K562 (cell line): ENCODE measurements at regions not wholly inside any gene's neighbourhood (a gene's known extent, or its start where the extent isn't known, plus 50 kb on each side); places are given as distances from the start of the nearest gene placed in this dataset.

Experiments used
- CC2D1A ChIP-seq: fragments of 450-650 bp; IDR thresholded peaks from 2 replicates; pipeline ENCODE4 v1.6.1; 2017; ENCODE audit warnings: mild to moderate bottlenecking
- KDM5B ChIP-seq: fragments of 200-600 bp; sonication (generic); IDR thresholded peaks from 2 replicates; pipeline ENCODE4 v1.6.1; 2012; ENCODE audit warnings: low read depth, mild to moderate bottlenecking, moderate library complexity, low read length, control low read depth, inconsistent platforms; ENCODE audit not compliant: insufficient replicate concordance
- POLR2B ChIP-seq: fragments of 450-650 bp; IDR thresholded peaks from 2 replicates; pipeline ENCODE4 v1.6.1; 2018; ENCODE audit warnings: low read depth; ENCODE audit not compliant: partially characterized antibody
- SAFB ChIP-seq: fragments of 200-400 bp; formaldehyde crosslinking; IDR thresholded peaks from 2 replicates; pipeline ENCODE4 v1.6.1; 2017; ENCODE audit warnings: low read depth, low read length, borderline replicate concordance
- TF ChIP-seq, protein P1 (sequence below): sonication (generic); formaldehyde crosslinking; IDR thresholded peaks from 2 replicates; pipeline ENCODE4 v1.8.0; 2022; ENCODE audit warnings: missing genetic modification reagents, mild to moderate bottlenecking, moderate library complexity, borderline replicate concordance
- TF ChIP-seq, protein P2 (sequence below): IDR thresholded peaks from 3 replicates; pipeline ENCODE4 v1.6.1; 2011; ENCODE audit warnings: borderline replicate concordance, mild to moderate bottlenecking, moderate library complexity; ENCODE audit not compliant: insufficient read length; ENCODE audit errors: extremely low read depth
- TF ChIP-seq, protein P3 (sequence below): fragments of 200-800 bp; sonication (Bioruptor generic); IDR thresholded peaks from 2 replicates; pipeline ENCODE4 v1.6.1; 2017; ENCODE audit warnings: missing genetic modification characterization, missing compliant biosample characterization

DNA sequence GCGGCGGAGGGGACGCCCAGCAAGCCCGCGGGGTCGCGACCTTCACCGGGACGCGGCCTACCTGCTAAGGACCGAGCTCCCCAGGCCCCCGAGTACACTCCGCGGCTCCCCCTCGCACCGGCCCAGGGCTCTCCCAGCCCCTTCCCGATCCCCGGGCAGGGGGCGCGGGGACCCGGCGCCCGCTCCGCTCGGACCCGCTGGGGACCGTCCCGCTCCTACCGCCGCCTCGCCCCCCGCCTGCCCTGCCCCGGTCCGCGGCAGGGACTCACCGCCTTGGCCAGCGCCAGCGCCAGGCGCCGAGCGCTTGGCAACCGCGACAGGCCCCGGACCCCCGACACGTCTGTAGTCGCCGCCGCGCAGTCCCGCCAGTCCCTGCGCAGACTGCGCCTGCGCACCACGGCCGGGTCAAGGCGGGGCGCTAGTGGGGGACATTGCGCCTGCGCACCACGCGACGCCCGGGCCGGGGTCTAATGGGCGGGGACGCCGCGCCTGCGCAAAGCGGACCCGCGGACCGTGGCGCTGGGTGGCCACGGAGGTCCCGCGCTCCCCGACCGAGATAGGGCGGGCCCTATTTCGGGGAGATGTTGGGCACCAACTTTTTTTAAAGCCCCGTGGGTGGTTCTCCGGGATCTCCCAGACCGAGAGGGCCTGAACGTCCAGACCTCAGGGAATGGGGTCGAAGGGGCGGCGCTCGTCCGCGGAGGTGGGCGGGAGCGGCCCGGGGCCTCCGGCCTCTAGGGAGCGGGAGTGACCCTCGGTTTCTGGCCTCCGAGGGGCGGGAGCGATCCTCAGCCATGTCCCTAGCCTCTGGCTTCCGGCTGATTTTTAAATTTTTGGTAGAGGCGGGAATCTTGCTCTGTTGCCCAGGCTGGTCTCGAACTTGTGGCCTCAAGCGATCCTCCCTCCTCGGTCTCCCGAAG lies 81.8 kb upstream of the TNK2 start (continued):
- TF ChIP-seq, protein P1, sequence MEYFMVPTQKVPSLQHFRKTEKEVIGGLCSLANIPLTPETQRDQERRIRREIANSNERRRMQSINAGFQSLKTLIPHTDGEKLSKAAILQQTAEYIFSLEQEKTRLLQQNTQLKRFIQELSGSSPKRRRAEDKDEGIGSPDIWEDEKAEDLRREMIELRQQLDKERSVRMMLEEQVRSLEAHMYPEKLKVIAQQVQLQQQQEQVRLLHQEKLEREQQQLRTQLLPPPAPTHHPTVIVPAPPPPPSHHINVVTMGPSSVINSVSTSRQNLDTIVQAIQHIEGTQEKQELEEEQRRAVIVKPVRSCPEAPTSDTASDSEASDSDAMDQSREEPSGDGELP (CRISPR knock-in tag): 0 out of 2 replicates have a peak, but pooled peaks have one; percentile 27
- TF ChIP-seq POLR2B (peak; percentile 88), SAFB (0 out of 2 replicates have a peak, but pooled peaks have one; percentile 27), CC2D1A (0 out of 2 replicates have a peak, but pooled peaks have one; percentile 17), KDM5B (peak; percentile 75)
- TF ChIP-seq, protein P2, sequence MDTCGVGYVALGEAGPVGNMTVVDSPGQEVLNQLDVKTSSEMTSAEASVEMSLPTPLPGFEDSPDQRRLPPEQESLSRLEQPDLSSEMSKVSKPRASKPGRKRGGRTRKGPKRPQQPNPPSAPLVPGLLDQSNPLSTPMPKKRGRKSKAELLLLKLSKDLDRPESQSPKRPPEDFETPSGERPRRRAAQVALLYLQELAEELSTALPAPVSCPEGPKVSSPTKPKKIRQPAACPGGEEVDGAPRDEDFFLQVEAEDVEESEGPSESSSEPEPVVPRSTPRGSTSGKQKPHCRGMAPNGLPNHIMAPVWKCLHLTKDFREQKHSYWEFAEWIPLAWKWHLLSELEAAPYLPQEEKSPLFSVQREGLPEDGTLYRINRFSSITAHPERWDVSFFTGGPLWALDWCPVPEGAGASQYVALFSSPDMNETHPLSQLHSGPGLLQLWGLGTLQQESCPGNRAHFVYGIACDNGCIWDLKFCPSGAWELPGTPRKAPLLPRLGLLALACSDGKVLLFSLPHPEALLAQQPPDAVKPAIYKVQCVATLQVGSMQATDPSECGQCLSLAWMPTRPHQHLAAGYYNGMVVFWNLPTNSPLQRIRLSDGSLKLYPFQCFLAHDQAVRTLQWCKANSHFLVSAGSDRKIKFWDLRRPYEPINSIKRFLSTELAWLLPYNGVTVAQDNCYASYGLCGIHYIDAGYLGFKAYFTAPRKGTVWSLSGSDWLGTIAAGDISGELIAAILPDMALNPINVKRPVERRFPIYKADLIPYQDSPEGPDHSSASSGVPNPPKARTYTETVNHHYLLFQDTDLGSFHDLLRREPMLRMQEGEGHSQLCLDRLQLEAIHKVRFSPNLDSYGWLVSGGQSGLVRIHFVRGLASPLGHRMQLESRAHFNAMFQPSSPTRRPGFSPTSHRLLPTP: peak; percentile 65
- TF ChIP-seq, protein P3, sequence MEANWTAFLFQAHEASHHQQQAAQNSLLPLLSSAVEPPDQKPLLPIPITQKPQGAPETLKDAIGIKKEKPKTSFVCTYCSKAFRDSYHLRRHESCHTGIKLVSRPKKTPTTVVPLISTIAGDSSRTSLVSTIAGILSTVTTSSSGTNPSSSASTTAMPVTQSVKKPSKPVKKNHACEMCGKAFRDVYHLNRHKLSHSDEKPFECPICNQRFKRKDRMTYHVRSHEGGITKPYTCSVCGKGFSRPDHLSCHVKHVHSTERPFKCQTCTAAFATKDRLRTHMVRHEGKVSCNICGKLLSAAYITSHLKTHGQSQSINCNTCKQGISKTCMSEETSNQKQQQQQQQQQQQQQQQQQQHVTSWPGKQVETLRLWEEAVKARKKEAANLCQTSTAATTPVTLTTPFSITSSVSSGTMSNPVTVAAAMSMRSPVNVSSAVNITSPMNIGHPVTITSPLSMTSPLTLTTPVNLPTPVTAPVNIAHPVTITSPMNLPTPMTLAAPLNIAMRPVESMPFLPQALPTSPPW (CRISPR knock-in tag): peak; percentile 78
